ENCODE measurements at regions not wholly inside any gene's neighbourhood (a gene's known extent, or its start where the extent isn't known, plus 50 kb on each side); places are given as distances from the start of the nearest gene placed in this dataset.

DNA sequence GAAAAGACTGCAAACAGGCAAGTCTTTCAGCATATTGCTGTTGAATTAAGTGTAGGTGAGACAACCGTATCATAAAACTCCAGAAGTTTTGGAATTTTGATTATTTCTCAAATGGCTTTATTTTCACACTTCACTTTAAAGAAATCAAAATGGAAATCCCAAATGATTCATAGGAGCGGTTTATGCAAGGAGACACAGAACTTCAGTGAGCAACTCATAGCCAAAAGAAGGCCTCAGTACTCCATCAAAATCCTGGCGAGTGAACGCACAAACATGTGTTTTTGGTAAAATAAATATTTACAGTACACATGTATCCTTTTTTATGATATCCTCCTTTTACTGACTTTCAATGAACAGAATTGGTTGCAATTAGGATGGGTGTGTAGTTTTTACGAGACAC, 140.4 kb upstream of the APCDD1 start:
- TF ChIP-seq CTCF (optimal IDR thresholded peaks at IDR 0.05 in 1 of 3, IDR thresholded peaks at IDR 0.05 in 1 of 3, conservative IDR thresholded peaks at IDR 0.05 in 1 of 3; ENCODE audit: extremely low read depth in 1 of 3, insufficient read depth in 2 of 3, low read length in 3 of 3) (no peak), EZH2 (IDR thresholded peaks at IDR 0.05; ENCODE audit: low read length) (no peak)

Measured in keratinocyte (primary cell).